BLaER1 (cell line): ENCODE measurements at regions not wholly inside any gene's neighbourhood (a gene's known extent, or its start where the extent isn't known, plus 50 kb on each side); places are given as distances from the start of the nearest gene placed in this dataset.

Source experiments
- H3K27ac ChIP-seq: shearing (Covaris generic); formaldehyde crosslinking; 2 replicates; pipeline ENCODE4 v1.8.1; 2022
- H3K27me3 ChIP-seq: shearing (Covaris generic); formaldehyde crosslinking; 2 replicates; pipeline ENCODE4 v1.8.1; 2022
- H3K36me3 ChIP-seq: shearing (Covaris generic); formaldehyde crosslinking; 2 replicates; pipeline ENCODE4 v1.8.1; 2022
- H3K4me1 ChIP-seq: shearing (Covaris generic); formaldehyde crosslinking; 2 replicates; pipeline ENCODE4 v1.8.1; 2022
- H3K4me2 ChIP-seq: shearing (Covaris generic); formaldehyde crosslinking; 2 replicates; pipeline ENCODE4 v1.8.1; 2022
- H3K4me3 ChIP-seq: shearing (Covaris generic); formaldehyde crosslinking; 2 replicates; pipeline ENCODE4 v1.8.1; 2022
- H3K9ac ChIP-seq: shearing (Covaris generic); formaldehyde crosslinking; 2 replicates; pipeline ENCODE4 v1.8.1; 2022
- H3K9me3 ChIP-seq: shearing (Covaris generic); formaldehyde crosslinking; 2 replicates; pipeline ENCODE4 v1.8.1; 2022
- H4K20me1 ChIP-seq: shearing (Covaris generic); formaldehyde crosslinking; 2 replicates; pipeline ENCODE4 v1.8.1; 2022
- Cebpa-rat ChIP-seq: shearing (Covaris generic); IDR thresholded peaks from 2 replicates; pipeline ENCODE4 v1.8.1; 2022

DNA sequence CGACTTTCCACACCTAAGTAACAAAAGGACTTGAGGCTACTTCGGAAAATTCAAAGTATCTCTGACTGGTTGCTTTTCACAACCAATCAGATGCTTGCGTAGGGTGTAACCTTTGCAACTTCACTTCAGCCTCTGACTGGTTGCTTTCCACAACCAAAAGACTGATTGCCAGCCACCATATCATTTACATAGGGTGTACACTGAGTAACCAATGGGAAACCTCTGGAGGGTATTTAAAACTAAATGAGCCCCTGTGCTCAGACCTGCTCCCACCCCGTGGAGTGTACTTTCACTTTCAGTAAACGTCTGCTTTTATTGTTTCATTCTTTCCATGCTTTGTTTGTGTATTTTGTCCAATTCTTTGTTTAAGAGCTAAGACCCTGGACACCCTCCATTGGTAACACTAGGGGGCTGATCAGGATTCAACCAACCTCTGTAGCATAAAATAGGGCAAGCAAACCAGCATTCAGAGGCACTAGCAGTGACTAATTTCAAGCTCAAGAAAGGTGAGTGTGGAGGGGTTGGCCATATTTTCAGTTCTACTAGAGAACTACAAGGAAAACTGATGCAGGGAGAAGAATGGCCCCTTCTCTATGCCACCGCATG, 390.8 kb downstream of the POM121L12 start:
- no peaks in the 10 kb centered on the region for H3K9me3 ChIP-seq
- H3K4me3 ChIP-seq: no peak overlapping the region
- H3K4me1 ChIP-seq: no peaks in the 10 kb centered on the region
- H4K20me1 ChIP-seq: no peaks in the 10 kb centered on the region
- H3K36me3 ChIP-seq: no peaks in the 10 kb centered on the region
- H3K9ac ChIP-seq: no peak overlapping the region
- H3K4me2 ChIP-seq: peak overlapping the region; percentile 54
- no peaks in the 10 kb centered on the region for H3K27me3 ChIP-seq
- no peak overlapping the region for H3K27ac ChIP-seq
- no peak for TF ChIP-seq Cebpa-rat

DNA sequence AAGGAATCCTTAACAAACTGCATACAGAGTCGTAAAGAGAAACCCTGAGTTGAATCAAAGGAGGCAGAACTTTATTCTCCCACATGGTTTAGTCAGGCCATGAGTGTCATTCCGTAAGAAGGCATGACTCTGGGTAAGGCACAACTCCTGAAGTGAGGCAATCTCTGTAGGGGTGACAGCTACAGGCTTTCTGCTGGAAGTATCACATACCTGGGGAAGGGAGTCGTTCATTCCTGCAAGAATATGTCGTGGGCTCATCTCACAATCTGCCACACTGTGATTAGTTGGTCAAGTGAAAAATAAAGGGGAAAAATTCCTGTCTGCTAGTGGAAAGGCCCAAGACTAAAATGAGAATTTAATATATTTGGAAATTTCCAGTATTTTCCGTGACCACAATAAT, 392.6 kb downstream of the POM121L12 start:
- no peaks in the 10 kb centered on the region for H3K4me1 ChIP-seq
- H4K20me1 ChIP-seq: no peaks in the 10 kb centered on the region
- no peak overlapping the region for H3K9ac ChIP-seq
- no peak overlapping the region for H3K4me3 ChIP-seq
- TF ChIP-seq Cebpa-rat: no peak
- no peaks in the 10 kb centered on the region for H3K27me3 ChIP-seq
- no peaks in the 10 kb centered on the region for H3K9me3 ChIP-seq
- H3K4me2 ChIP-seq: no peak overlapping the region
- no peaks in the 10 kb centered on the region for H3K36me3 ChIP-seq
- H3K27ac ChIP-seq: no peak overlapping the region

DNA sequence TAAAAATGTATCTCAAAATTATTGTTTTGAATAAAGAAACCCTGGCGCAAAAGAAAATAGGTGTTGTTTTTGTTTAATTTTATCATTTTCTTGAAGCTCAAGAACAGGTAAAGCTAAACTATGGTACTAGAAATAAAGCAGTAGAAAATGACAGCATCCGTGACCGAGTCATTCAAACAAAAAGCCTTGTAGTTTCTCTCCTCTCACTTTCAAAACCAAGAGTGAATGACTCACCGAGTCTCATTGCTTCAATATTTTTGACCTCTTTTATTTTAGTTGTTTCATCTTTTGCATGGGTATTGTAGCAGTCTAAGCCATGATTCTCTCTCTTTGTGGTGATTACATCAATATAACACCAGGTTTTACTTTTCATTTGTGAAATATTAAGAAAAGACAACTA, 396.5 kb downstream of the POM121L12 start:
- H3K4me1 ChIP-seq: no peaks in the 10 kb centered on the region
- no peak overlapping the region for H3K4me3 ChIP-seq
- no peak overlapping the region for H3K4me2 ChIP-seq
- H3K9me3 ChIP-seq: no peaks in the 10 kb centered on the region
- H3K36me3 ChIP-seq: no peaks in the 10 kb centered on the region
- H3K27me3 ChIP-seq: no peaks in the 10 kb centered on the region
- TF ChIP-seq Cebpa-rat: no peak
- no peak overlapping the region for H3K9ac ChIP-seq
- H4K20me1 ChIP-seq: no peaks in the 10 kb centered on the region
- H3K27ac ChIP-seq: no peak overlapping the region

DNA sequence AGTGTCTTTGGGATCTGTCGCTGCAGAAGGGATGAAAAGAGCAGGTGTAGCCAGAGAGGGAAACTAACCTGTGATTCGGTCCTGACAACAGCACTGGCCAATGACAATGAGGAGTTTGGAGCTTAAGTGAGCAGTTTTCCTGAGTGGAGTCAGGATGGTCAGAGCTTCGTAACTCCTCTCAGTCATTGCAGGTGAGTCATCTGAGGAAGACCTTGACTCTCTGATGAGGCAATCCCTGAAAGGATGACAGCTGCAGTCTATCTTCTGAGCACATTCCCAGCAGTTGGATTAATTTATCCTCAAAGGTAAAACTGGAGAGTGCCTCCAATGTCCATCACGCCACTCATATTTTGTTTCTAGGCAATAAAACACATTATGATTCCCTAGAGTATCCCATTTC, 401.9 kb downstream of the POM121L12 start:
- TF ChIP-seq Cebpa-rat: no peak
- no peaks in the 10 kb centered on the region for H3K9me3 ChIP-seq
- H3K27me3 ChIP-seq: no peaks in the 10 kb centered on the region
- no peak overlapping the region for H3K9ac ChIP-seq
- no peaks in the 10 kb centered on the region for H3K36me3 ChIP-seq
- no peak overlapping the region for H3K27ac ChIP-seq
- H3K4me2 ChIP-seq: no peak overlapping the region
- H3K4me3 ChIP-seq: no peak overlapping the region
- no peaks in the 10 kb centered on the region for H3K4me1 ChIP-seq
- H4K20me1 ChIP-seq: no peaks in the 10 kb centered on the region

DNA sequence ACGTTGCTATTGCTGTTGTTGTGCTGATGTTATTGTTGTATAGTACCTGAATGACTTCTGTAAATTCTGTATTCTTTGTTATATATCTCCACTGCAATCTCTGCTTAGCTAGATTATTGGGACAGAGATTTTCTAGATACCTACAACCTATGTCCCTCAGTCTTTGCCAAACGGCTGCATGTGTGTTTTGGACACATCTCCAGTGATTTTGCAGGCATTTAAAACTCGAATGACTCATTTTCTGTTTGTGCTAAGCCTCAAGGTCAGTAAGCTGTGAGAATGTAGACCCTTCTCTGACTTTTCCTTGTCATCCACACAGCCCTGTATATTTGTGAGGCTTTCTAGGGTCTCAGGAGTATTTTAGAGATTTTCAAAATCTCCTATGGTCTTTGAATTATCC, 410.7 kb downstream of the POM121L12 start:
- H3K27ac ChIP-seq: no peak overlapping the region
- no peak overlapping the region for H3K4me2 ChIP-seq
- no peaks in the 10 kb centered on the region for H3K4me1 ChIP-seq
- no peaks in the 10 kb centered on the region for H3K36me3 ChIP-seq
- H4K20me1 ChIP-seq: no peaks in the 10 kb centered on the region
- no peaks in the 10 kb centered on the region for H3K9me3 ChIP-seq
- no peak overlapping the region for H3K4me3 ChIP-seq
- no peak for TF ChIP-seq Cebpa-rat
- H3K27me3 ChIP-seq: no peaks in the 10 kb centered on the region
- no peak overlapping the region for H3K9ac ChIP-seq

DNA sequence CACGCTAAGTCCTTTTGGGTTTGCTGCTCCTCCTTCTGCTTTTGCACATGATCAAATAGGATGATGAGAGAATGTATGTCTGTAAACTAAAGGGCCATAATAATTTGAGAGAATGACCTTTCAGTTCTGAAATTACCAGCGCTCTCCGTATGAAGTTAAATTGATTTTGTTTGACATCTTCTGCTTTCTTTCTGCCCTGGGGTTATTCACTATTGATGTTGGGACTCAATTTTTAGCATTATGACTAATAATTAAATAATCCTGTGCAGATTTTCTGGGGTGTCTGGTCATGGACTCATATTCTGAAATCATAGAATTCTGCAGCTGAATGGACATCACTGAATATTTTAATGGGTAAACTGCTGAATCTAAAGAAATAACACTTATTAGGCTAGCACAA, 423.2 kb downstream of the POM121L12 start:
- no peak overlapping the region for H3K27ac ChIP-seq
- no peaks in the 10 kb centered on the region for H3K27me3 ChIP-seq
- H4K20me1 ChIP-seq: no peaks in the 10 kb centered on the region
- H3K4me1 ChIP-seq: no peaks in the 10 kb centered on the region
- no peak overlapping the region for H3K9ac ChIP-seq
- TF ChIP-seq Cebpa-rat: no peak
- H3K9me3 ChIP-seq: no peaks in the 10 kb centered on the region
- H3K4me3 ChIP-seq: no peak overlapping the region
- H3K36me3 ChIP-seq: no peaks in the 10 kb centered on the region
- H3K4me2 ChIP-seq: no peak overlapping the region

DNA sequence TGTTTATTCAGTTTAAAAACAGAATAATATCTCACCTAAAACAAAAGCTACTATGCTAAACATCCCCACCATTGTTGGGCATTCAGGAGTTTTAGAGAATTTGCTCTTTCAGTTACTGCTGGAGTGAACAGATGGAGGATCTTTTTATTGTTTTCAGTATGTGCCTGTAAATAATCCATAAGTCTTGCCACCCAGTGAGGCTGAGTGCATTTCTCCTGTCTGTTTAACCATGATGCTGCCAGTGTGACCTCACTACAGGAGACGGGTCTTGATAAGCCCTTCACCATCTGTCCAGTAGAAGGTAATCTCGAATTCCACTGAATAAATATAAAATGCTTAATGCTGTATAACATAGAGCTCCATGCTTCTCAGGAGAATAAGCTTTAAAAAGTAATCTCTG, 430.9 kb downstream of the POM121L12 start:
- no peaks in the 10 kb centered on the region for H3K36me3 ChIP-seq
- H3K27ac ChIP-seq: no peak overlapping the region
- H3K4me3 ChIP-seq: no peak overlapping the region
- no peak overlapping the region for H3K9ac ChIP-seq
- H3K4me1 ChIP-seq: no peaks in the 10 kb centered on the region
- H3K4me2 ChIP-seq: no peak overlapping the region
- H3K27me3 ChIP-seq: no peaks in the 10 kb centered on the region
- H4K20me1 ChIP-seq: no peaks in the 10 kb centered on the region
- H3K9me3 ChIP-seq: no peaks in the 10 kb centered on the region
- no peak for TF ChIP-seq Cebpa-rat

DNA sequence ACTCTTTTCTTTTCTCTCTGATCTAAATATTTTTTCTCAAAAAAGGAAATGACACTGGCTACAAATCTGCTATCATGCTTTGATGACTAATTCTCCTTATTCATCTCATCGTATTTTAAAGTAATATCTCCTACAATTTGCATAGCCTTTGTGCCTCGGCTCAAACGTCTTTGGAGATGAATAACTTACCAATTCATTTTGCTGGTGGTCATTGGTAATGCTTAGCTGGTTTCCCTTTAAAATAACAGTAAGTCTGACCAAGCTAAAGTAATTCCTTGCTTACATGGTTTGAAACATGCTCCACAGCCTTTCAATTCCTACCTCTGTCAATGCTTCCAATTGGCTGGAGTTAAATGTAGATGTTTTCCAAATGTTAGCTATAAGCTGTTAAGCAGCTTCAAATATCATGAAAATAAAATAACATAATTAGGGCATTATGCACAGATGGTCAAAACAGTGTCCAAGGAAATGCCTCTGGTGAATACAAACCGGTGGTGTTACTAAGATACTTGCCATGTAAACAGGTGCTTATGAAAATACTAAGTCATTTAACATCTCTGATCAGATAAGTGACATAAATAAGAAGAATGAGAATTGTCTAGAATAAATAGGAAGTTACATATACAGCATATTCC, 435.0 kb downstream of the POM121L12 start:
- H3K9me3 ChIP-seq: no peaks in the 10 kb centered on the region
- H3K36me3 ChIP-seq: no peaks in the 10 kb centered on the region
- H3K4me2 ChIP-seq: no peak overlapping the region
- H3K4me3 ChIP-seq: no peak overlapping the region
- no peak overlapping the region for H3K27ac ChIP-seq
- no peaks in the 10 kb centered on the region for H3K27me3 ChIP-seq
- TF ChIP-seq Cebpa-rat: no peak
- H4K20me1 ChIP-seq: no peaks in the 10 kb centered on the region
- H3K9ac ChIP-seq: no peak overlapping the region
- no peaks in the 10 kb centered on the region for H3K4me1 ChIP-seq

DNA sequence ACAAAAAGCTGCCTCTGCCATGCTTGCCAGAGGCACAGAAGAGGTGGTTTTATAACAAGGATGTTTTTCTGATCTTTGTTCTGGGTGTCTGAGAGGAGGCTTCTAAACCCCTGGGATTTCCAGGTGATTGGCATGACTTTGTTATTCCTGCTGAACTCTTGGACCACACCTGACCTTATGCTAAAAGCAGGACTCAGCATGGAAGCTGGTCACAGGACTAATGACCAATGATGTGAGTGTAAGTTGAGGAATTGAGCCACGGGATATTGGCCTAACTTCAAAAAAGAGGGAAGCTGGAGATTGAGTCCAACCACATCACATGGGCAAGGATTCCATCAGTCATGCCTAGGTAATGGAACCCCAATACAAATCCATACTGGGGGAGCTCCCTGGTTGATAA, 437.9 kb downstream of the POM121L12 start:
- Histone ChIP-seq H3K36me3 (no peaks in the 10 kb centered on the region), H3K4me3 (no peak overlapping the region), H4K20me1 (no peaks in the 10 kb centered on the region), H3K27me3 (no peaks in the 10 kb centered on the region), H3K4me2 (no peak overlapping the region), H3K9me3 (no peaks in the 10 kb centered on the region), H3K4me1 (no peaks in the 10 kb centered on the region), H3K27ac (no peak overlapping the region), H3K9ac (no peak overlapping the region)
- TF ChIP-seq Cebpa-rat: no peak

DNA sequence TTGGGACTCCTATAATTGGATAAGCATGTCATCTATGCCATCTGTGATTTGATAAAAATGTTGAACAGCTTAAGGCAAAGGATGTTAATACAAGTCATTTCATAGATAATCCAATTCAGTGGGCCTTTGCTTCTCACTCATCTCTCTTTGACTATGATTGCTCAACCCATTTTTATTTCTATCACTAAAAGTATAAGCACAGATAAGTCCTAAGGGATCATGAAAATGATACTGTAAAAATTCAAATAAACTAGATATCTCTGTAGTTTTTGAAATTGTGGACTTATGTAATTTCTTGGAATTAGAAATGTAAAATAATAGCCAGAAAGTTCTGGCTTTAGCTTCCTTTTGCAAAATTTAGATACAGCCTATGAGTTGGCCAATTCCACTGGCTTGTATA, 440.3 kb downstream of the POM121L12 start:
- no peak overlapping the region for H3K4me2 ChIP-seq
- no peak overlapping the region for H3K4me3 ChIP-seq
- H4K20me1 ChIP-seq: no peaks in the 10 kb centered on the region
- H3K9ac ChIP-seq: no peak overlapping the region
- no peak overlapping the region for H3K27ac ChIP-seq
- no peaks in the 10 kb centered on the region for H3K9me3 ChIP-seq
- no peaks in the 10 kb centered on the region for H3K4me1 ChIP-seq
- H3K36me3 ChIP-seq: no peaks in the 10 kb centered on the region
- no peaks in the 10 kb centered on the region for H3K27me3 ChIP-seq
- no peak for TF ChIP-seq Cebpa-rat

DNA sequence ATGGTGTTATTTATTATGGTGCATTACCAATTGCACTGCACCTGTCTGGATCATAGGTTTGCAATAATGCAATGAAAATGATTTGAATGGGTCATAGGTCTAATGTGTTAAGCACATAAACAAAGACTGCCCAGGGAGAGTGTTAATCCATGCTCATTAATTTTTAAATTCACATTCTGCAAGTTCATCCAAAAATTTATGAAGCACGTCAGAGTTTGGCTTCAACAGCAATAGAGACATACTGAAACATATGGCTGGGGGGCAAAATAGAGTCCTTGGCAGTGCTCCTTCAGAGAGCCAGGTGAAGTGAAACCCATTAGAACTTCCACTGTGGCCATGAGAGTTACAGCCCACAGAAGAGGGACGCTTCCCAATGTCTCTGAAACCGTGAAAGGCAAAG, 441.1 kb downstream of the POM121L12 start:
- Histone ChIP-seq H3K36me3 (no peaks in the 10 kb centered on the region), H3K27me3 (no peaks in the 10 kb centered on the region), H3K4me1 (no peaks in the 10 kb centered on the region), H3K27ac (no peak overlapping the region), H3K4me2 (no peak overlapping the region), H4K20me1 (no peaks in the 10 kb centered on the region), H3K9me3 (no peaks in the 10 kb centered on the region), H3K4me3 (no peak overlapping the region), H3K9ac (no peak overlapping the region)
- TF ChIP-seq Cebpa-rat: no peak
